Endothelial cell (in vitro differentiated cells): ENCODE measurements at regions not wholly inside any gene's neighbourhood (a gene's known extent, or its start where the extent isn't known, plus 50 kb on each side); places are given as distances from the start of the nearest gene placed in this dataset.

Source experiments
- DNase-seq: peaks from one replicate; pipeline ENCODE4 v3.0.0; 2021; ENCODE audit warnings: low spot score
- H3K27ac Mint-ChIP-seq: one replicate; pipeline ENCODE4 v1.8.0; 2021; ENCODE audit warnings: mixed read lengths, inconsistent platforms; ENCODE audit not compliant: unreplicated experiment
- H3K27me3 Mint-ChIP-seq: one replicate; pipeline ENCODE4 v1.8.0; 2021; ENCODE audit warnings: mild to moderate bottlenecking, moderate library complexity, mixed read lengths, inconsistent platforms; ENCODE audit not compliant: unreplicated experiment
- H3K36me3 Mint-ChIP-seq: one replicate; pipeline ENCODE4 v1.8.0; 2021; ENCODE audit warnings: mild to moderate bottlenecking, low read depth, mixed read lengths, inconsistent platforms; ENCODE audit not compliant: unreplicated experiment
- H3K4me1 Mint-ChIP-seq: one replicate; pipeline ENCODE4 v1.8.0; 2021; ENCODE audit warnings: mild to moderate bottlenecking, mixed read lengths, inconsistent platforms; ENCODE audit not compliant: unreplicated experiment
- H3K4me3 Mint-ChIP-seq: one replicate; pipeline ENCODE4 v1.8.0; 2021; ENCODE audit warnings: mild to moderate bottlenecking, mixed read lengths, inconsistent platforms; ENCODE audit not compliant: unreplicated experiment
- H3K9me3 Mint-ChIP-seq: one replicate; pipeline ENCODE4 v1.8.0; 2021; ENCODE audit warnings: mixed read lengths, inconsistent platforms; ENCODE audit not compliant: unreplicated experiment
- TF ChIP-seq, protein P1 (sequence below): fragments of 200-600 bp; sonication (generic); IDR thresholded peaks from one replicate; pipeline ENCODE4 v1.5.0; 2021; ENCODE audit warnings: antibody characterized with exemption; ENCODE audit not compliant: unreplicated experiment

DNA sequence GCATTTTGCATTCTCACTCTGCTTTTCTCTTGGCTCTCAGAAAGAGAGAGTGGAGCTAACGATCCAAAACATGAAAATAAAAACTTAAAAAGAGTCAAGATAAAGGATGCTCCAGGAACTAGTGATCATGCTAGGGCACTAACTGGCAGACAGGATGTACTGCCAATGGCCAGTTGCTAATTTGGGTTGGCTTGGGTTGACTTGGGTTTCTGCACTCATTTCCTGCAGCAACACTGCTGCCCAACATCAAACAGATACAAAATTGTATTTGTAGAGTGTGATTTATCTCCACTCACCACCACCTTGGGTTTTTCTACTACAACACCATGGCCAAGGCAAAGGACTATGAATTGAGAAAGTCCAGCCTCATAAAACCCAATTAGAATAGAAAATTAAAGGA lies 662.3 kb upstream of the PTBP2 start:
- Mint-ChIP-seq H3K27me3 (no peaks in the 10 kb centered on the region), H3K4me1 (no peaks in the 10 kb centered on the region), H3K4me3 (no peak overlapping the region), H3K9me3 (peaks cover 6% of the 10 kb centered on the region), H3K36me3 (peaks cover 6% of the 10 kb centered on the region), H3K27ac (no peak overlapping the region)
- DNase-seq, result no peak
- TF ChIP-seq, protein P1, sequence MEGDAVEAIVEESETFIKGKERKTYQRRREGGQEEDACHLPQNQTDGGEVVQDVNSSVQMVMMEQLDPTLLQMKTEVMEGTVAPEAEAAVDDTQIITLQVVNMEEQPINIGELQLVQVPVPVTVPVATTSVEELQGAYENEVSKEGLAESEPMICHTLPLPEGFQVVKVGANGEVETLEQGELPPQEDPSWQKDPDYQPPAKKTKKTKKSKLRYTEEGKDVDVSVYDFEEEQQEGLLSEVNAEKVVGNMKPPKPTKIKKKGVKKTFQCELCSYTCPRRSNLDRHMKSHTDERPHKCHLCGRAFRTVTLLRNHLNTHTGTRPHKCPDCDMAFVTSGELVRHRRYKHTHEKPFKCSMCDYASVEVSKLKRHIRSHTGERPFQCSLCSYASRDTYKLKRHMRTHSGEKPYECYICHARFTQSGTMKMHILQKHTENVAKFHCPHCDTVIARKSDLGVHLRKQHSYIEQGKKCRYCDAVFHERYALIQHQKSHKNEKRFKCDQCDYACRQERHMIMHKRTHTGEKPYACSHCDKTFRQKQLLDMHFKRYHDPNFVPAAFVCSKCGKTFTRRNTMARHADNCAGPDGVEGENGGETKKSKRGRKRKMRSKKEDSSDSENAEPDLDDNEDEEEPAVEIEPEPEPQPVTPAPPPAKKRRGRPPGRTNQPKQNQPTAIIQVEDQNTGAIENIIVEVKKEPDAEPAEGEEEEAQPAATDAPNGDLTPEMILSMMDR, result no peak

GRCh38 chr1:96059736-96060135 lies 661.8 kb upstream of the PTBP2 start:
- Mint-ChIP-seq H3K27me3 (no peaks in the 10 kb centered on the region), H3K4me1 (no peaks in the 10 kb centered on the region)

GRCh38 chr1:96060621-96061020 lies 661.0 kb upstream of the PTBP2 start:
- Mint-ChIP-seq H3K36me3 (peaks cover 6% of the 10 kb centered on the region), H3K9me3 (peaks cover 6% of the 10 kb centered on the region), H3K27me3 (no peaks in the 10 kb centered on the region), H3K27ac (no peak overlapping the region), H3K4me1 (no peaks in the 10 kb centered on the region), H3K4me3 (no peak overlapping the region)
- DNase-seq, result no peak
- TF ChIP-seq, protein P1, result no peak

More at GRCh38 chr1:96059736-96060135, 661.8 kb upstream of the PTBP2 start:
- TF ChIP-seq, protein P1, result no peak
- no peak for DNase-seq
- Mint-ChIP-seq H3K27ac (no peak overlapping the region), H3K4me3 (no peak overlapping the region), H3K36me3 (peaks cover 6% of the 10 kb centered on the region), H3K9me3 (peaks cover 6% of the 10 kb centered on the region)

- Mint-ChIP-seq H3K27ac (no peak overlapping the region), H3K27me3 (no peaks in the 10 kb centered on the region), H3K4me3 (no peak overlapping the region), H3K9me3 (no peaks in the 10 kb centered on the region), H3K36me3 (no peaks in the 10 kb centered on the region), H3K4me1 (peaks cover 12% of the 10 kb centered on the region)
- TF ChIP-seq, protein P1, result no peak
- no peak for DNase-seq
Observed at GRCh38 chr1:96072021-96072420, 649.6 kb upstream of the PTBP2 start.

- TF ChIP-seq, protein P1, result no peak
- H3K36me3 Mint-ChIP-seq, result no peaks in the 10 kb centered on the region
- H3K27ac Mint-ChIP-seq, result no peak overlapping the region
- no peak for DNase-seq
- H3K4me1 Mint-ChIP-seq, result peaks cover 12% of the 10 kb centered on the region
- no peaks in the 10 kb centered on the region for H3K9me3 Mint-ChIP-seq
- no peak overlapping the region for H3K4me3 Mint-ChIP-seq
- H3K27me3 Mint-ChIP-seq, result no peaks in the 10 kb centered on the region
Observed at GRCh38 chr1:96073100-96073499, 648.5 kb upstream of the PTBP2 start.
